Erythroblast (primary cell): ENCODE measurements at regions not wholly inside any gene's neighbourhood (a gene's known extent, or its start where the extent isn't known, plus 50 kb on each side); places are given as distances from the start of the nearest gene placed in this dataset.

ENCODE experiments used
- GATA1 ChIP-seq: IDR thresholded peaks from 2 replicates; pipeline ENCODE4 v1.6.1; 2011; ENCODE audit warnings: low read depth, mild to moderate bottlenecking, control low read depth, low read length, moderate library complexity
- POLR2A ChIP-seq: IDR thresholded peaks from 2 replicates; pipeline ENCODE4 v1.6.1; 2011; ENCODE audit warnings: mild to moderate bottlenecking, low read length

GRCh38 chr22:49133541-49133940, 694.1 kb downstream of the BRD1 start:
- TF ChIP-seq POLR2A (no peak), GATA1 (no peak)
